Neural cell (in vitro differentiated cells): ENCODE measurements at regions not wholly inside any gene's neighbourhood (a gene's known extent, or its start where the extent isn't known, plus 50 kb on each side); places are given as distances from the start of the nearest gene placed in this dataset.

Experiments
- CTCF ChIP-seq: fragments of 450-650 bp; IDR thresholded peaks from 2 replicates; pipeline ENCODE4 v1.5.1; 2014; ENCODE audit warnings: antibody characterized with exemption, mild to moderate bottlenecking, moderate library complexity; ENCODE audit not compliant: poor library complexity, severe bottlenecking
- EZH2 ChIP-seq: fragments of 200-600, 300-800 bp; shearing (Covaris generic), sonication (generic); IDR thresholded peaks from 2 replicates; pipeline ENCODE4 v1.6.1; 2014; ENCODE audit warnings: antibody characterized with exemption, low read length, borderline replicate concordance, mild to moderate bottlenecking; ENCODE audit not compliant: insufficient read depth, poor library complexity, severe bottlenecking
- RAD21 ChIP-seq: fragments of 450-650 bp; conservative IDR thresholded peaks from 2 replicates; pipeline ENCODE4 v1.6.1; 2014; ENCODE audit warnings: antibody characterized with exemption, mild to moderate bottlenecking, moderate library complexity
- REST ChIP-seq: IDR thresholded peaks from 2 replicates; pipeline ENCODE4 v1.6.1; 2012; ENCODE audit warnings: borderline replicate concordance

GRCh38 chr1:204746838-204747442 lies 61.4 kb upstream of the LRRN2 start:
- TF ChIP-seq CTCF (peak; percentile 49), EZH2 (no peak), RAD21 (no peak), REST (no peak)
